Osteocyte (in vitro differentiated cells): ENCODE measurements at regions not wholly inside any gene's neighbourhood (a gene's known extent, or its start where the extent isn't known, plus 50 kb on each side); places are given as distances from the start of the nearest gene placed in this dataset.

Experiments used
- DNase-seq: peaks from one replicate; pipeline ENCODE4 v3.0.0; 2021; ENCODE audit warnings: mixed read lengths; ENCODE audit not compliant: unreplicated experiment; ENCODE audit errors: extremely low spot score
- H3K27ac Mint-ChIP-seq: one replicate; pipeline ENCODE4 v1.8.0; 2021; ENCODE audit warnings: mild to moderate bottlenecking, mixed read lengths; ENCODE audit not compliant: unreplicated experiment
- H3K27me3 Mint-ChIP-seq: one replicate; pipeline ENCODE4 v1.8.0; 2021; ENCODE audit warnings: mixed read lengths; ENCODE audit not compliant: unreplicated experiment
- H3K36me3 Mint-ChIP-seq: one replicate; pipeline ENCODE4 v1.8.0; 2021; ENCODE audit warnings: mixed read lengths; ENCODE audit not compliant: unreplicated experiment
- H3K4me1 Mint-ChIP-seq: one replicate; pipeline ENCODE4 v1.8.0; 2021; ENCODE audit warnings: mixed read lengths; ENCODE audit not compliant: unreplicated experiment
- H3K4me3 Mint-ChIP-seq: one replicate; pipeline ENCODE4 v1.8.0; 2021; ENCODE audit warnings: mild to moderate bottlenecking, moderate library complexity, mixed read lengths; ENCODE audit not compliant: unreplicated experiment
- H3K9me3 Mint-ChIP-seq: one replicate; pipeline ENCODE4 v1.8.0; 2021; ENCODE audit warnings: mixed read lengths; ENCODE audit not compliant: unreplicated experiment
- CTCF ChIP-seq: fragments of 200-600 bp; sonication (generic); IDR thresholded peaks from 2 replicates; pipeline ENCODE4 v1.5.0; 2021; ENCODE audit warnings: antibody characterized with exemption, mild to moderate bottlenecking, moderate library complexity

- no peak overlapping the region for H3K4me3 Mint-ChIP-seq
- DNase-seq = no peak
- TF ChIP-seq CTCF = no peak
- peaks cover 2% of the 10 kb centered on the region for H3K36me3 Mint-ChIP-seq
- H3K9me3 Mint-ChIP-seq = no peaks in the 10 kb centered on the region
- H3K27ac Mint-ChIP-seq = no peak overlapping the region
- peaks cover 9% of the 10 kb centered on the region for H3K27me3 Mint-ChIP-seq
- no peaks in the 10 kb centered on the region for H3K4me1 Mint-ChIP-seq
These were observed 159.3 kb upstream of the CENPW start for GRCh38 chr6:126180585-126180984.

- DNase-seq = no peak
- Mint-ChIP-seq H3K36me3 (peaks cover 2% of the 10 kb centered on the region), H3K9me3 (no peaks in the 10 kb centered on the region), H3K27ac (no peak overlapping the region), H3K27me3 (peaks cover 9% of the 10 kb centered on the region), H3K4me1 (no peaks in the 10 kb centered on the region), H3K4me3 (no peak overlapping the region)
- no peak for TF ChIP-seq CTCF
These were observed 158.7 kb upstream of the CENPW start for GRCh38 chr6:126181173-126181741.

- no peaks in the 10 kb centered on the region for H3K9me3 Mint-ChIP-seq
- TF ChIP-seq CTCF = no peak
- DNase-seq = no peak
- H3K36me3 Mint-ChIP-seq = peaks cover 2% of the 10 kb centered on the region
- H3K27me3 Mint-ChIP-seq = peaks cover 7% of the 10 kb centered on the region
- no peak overlapping the region for H3K27ac Mint-ChIP-seq
- H3K4me1 Mint-ChIP-seq = no peaks in the 10 kb centered on the region
- H3K4me3 Mint-ChIP-seq = no peak overlapping the region
These were observed 158.0 kb upstream of the CENPW start for GRCh38 chr6:126181890-126182289.

- H3K4me3 Mint-ChIP-seq = no peak overlapping the region
- DNase-seq = no peak
- no peak for TF ChIP-seq CTCF
- peaks cover 5% of the 10 kb centered on the region for H3K27me3 Mint-ChIP-seq
- H3K36me3 Mint-ChIP-seq = peaks cover 2% of the 10 kb centered on the region
- peaks cover under 1% of the 10 kb centered on the region for H3K9me3 Mint-ChIP-seq
- H3K4me1 Mint-ChIP-seq = no peaks in the 10 kb centered on the region
- no peak overlapping the region for H3K27ac Mint-ChIP-seq
These were observed 157.1 kb upstream of the CENPW start for GRCh38 chr6:126182650-126183311.

GRCh38 chr6:126185774-126186173 is 154.1 kb upstream of the CENPW start:
- no peak overlapping the region for H3K27ac Mint-ChIP-seq
- peaks cover 9% of the 10 kb centered on the region for H3K9me3 Mint-ChIP-seq
- no peak for DNase-seq
- H3K27me3 Mint-ChIP-seq = no peaks in the 10 kb centered on the region
- peaks cover 13% of the 10 kb centered on the region for H3K4me1 Mint-ChIP-seq
- H3K4me3 Mint-ChIP-seq = no peak overlapping the region
- no peak for TF ChIP-seq CTCF
- H3K36me3 Mint-ChIP-seq = peaks cover 8% of the 10 kb centered on the region
